SK-N-SH (cell line): ENCODE measurements at regions not wholly inside any gene's neighbourhood (a gene's known extent, or its start where the extent isn't known, plus 50 kb on each side); places are given as distances from the start of the nearest gene placed in this dataset.

Experiments
- CTCF ChIA-PET: fragments of 300-600, 350-600 bp; formaldehyde crosslinking; extraction: SDS; loops from one replicate; lab custom pipeline; 2021; lab: Yijun Ruan, JAX
- POLR2A ChIA-PET: fragments of 350-600 bp; sonication (Branson Sonifier 250); formaldehyde crosslinking; extraction: SDS; loops from one replicate; lab custom pipeline; 2020; ENCODE audit warnings: antibody characterized with exemption, inconsistent platforms; lab: Yijun Ruan, JAX
- DNase-seq: peaks from one replicate; pipeline ENCODE4 v3.0.0; 2012
- H2AFZ ChIP-seq: fragments of 200-600 bp; sonication (generic); 2 replicates; pipeline ENCODE4 v1.8.1; 2016; ENCODE audit warnings: antibody characterized with exemption, mild to moderate bottlenecking, low read depth
- H3F3A ChIP-seq: fragments of 200-600 bp; sonication (generic); replicated peaks from 2 replicates; pipeline ENCODE3; 2016; ENCODE audit warnings: antibody characterized with exemption, mild to moderate bottlenecking; ENCODE audit not compliant: insufficient read depth
- H3K27ac ChIP-seq, 2 experiments: fragments of 200-500 bp in 1 of 2; fragments of 200-600 bp in 1 of 2; sonication (Bioruptor generic) in 1 of 2; sonication (generic), shearing (Covaris generic) in 1 of 2; 2 replicates each; pipeline versions ENCODE4 v1.5.1 to v1.6.1; 2014 to 2016; ENCODE audit warnings: low read depth in 2 of 2, inconsistent platforms in 1 of 2, low read length in 1 of 2, mild to moderate bottlenecking in 1 of 2, mixed read lengths in 1 of 2
- H3K27me3 ChIP-seq: fragments of 200-600 bp; sonication (generic), shearing (Covaris generic); 2 replicates; pipeline ENCODE4 v1.6.1; 2016; ENCODE audit warnings: mixed run types; ENCODE audit not compliant: insufficient read depth
- H3K36me3 ChIP-seq, 2 experiments: fragments of 200-500 bp in 1 of 2; fragments of 200-600 bp in 1 of 2; sonication (Bioruptor generic) in 1 of 2; sonication (generic) in 1 of 2; replicated peaks in 1 of 2; 2 replicates each; pipeline versions ENCODE3 to v1.5.1; 2014 to 2016; ENCODE audit warnings: low read length in 1 of 2, mild to moderate bottlenecking in 1 of 2; ENCODE audit not compliant: insufficient read depth in 2 of 2, control insufficient read depth in 1 of 2
- H3K4me1 ChIP-seq, 2 experiments: fragments of 200-500 bp in 1 of 2; fragments of 200-600 bp in 1 of 2; sonication (Bioruptor generic) in 1 of 2; sonication (generic), shearing (Covaris generic) in 1 of 2; 2 replicates each; pipeline versions ENCODE4 v1.5.1 to v1.6.1; 2014 to 2016; ENCODE audit warnings: low read depth in 1 of 2, low read length in 1 of 2, mixed run types in 1 of 2; ENCODE audit not compliant: insufficient read depth in 2 of 2, control insufficient read depth in 1 of 2
- H3K4me2 ChIP-seq: fragments of 200-600 bp; sonication (generic), shearing (Covaris generic); 2 replicates; pipeline ENCODE4 v1.6.1; 2017; ENCODE audit warnings: mixed run types
- H3K4me3 ChIP-seq, 2 experiments: fragments of 200-500 bp in 1 of 2; fragments of 200-600 bp in 1 of 2; sonication (Bioruptor generic) in 1 of 2; sonication (generic), shearing (Covaris generic) in 1 of 2; 2 replicates each; pipeline versions ENCODE4 v1.5.1 to v1.8.1; 2014 to 2016; ENCODE audit warnings: low read depth in 2 of 2, inconsistent platforms in 1 of 2, low read length in 1 of 2, mild to moderate bottlenecking in 1 of 2, mixed read lengths in 1 of 2, moderate library complexity in 1 of 2
- H3K79me2 ChIP-seq: fragments of 200-600 bp; sonication (generic); 2 replicates; pipeline ENCODE4 v1.8.1; 2017; ENCODE audit warnings: mild to moderate bottlenecking; ENCODE audit not compliant: insufficient read depth
- H3K9ac ChIP-seq: fragments of 200-600 bp; sonication (generic); 2 replicates; pipeline ENCODE4 v1.6.1; 2017; ENCODE audit warnings: mixed run types
- H3K9me2 ChIP-seq: fragments of 200-600 bp; sonication (generic); 2 replicates; pipeline ENCODE4 v1.6.1; 2017; ENCODE audit warnings: mixed run types
- H3K9me3 ChIP-seq: fragments of 200-600 bp; sonication (generic); 2 replicates; pipeline ENCODE4 v1.6.1; 2017; ENCODE audit warnings: mixed run types, mild to moderate bottlenecking, moderate library complexity
- H4K20me1 ChIP-seq: fragments of 200-600 bp; sonication (generic); 2 replicates; pipeline ENCODE4 v1.6.1; 2017; ENCODE audit warnings: mild to moderate bottlenecking, mixed run types; ENCODE audit not compliant: insufficient read depth
- EZH2phosphoT487 ChIP-seq: fragments of 200-600 bp; sonication (generic); IDR thresholded peaks from 2 replicates; pipeline ENCODE4 v1.6.1; 2017; ENCODE audit warnings: low read depth, mixed run types, mild to moderate bottlenecking, antibody characterized with exemption, moderate library complexity, borderline replicate concordance
- FOXJ3 ChIP-seq: sonication (generic); formaldehyde crosslinking; IDR thresholded peaks from 2 replicates; pipeline ENCODE4 v1.5.1; 2020; ENCODE audit warnings: mild to moderate bottlenecking, missing genetic modification reagents
- MEF2A ChIP-seq: IDR thresholded peaks from 2 replicates; pipeline ENCODE4 v1.4.0; 2012; ENCODE audit warnings: low read depth, borderline replicate concordance
- MXI1 ChIP-seq: IDR thresholded peaks from 2 replicates; pipeline ENCODE4 v1.6.1; 2012; ENCODE audit warnings: mild to moderate bottlenecking, low read depth, low read length, improper control_type of control experiment
- NFIC ChIP-seq: IDR thresholded peaks from 2 replicates; pipeline ENCODE4 v1.4.0; 2012; ENCODE audit warnings: borderline replicate concordance
- NRF1 ChIP-seq: IDR thresholded peaks from 2 replicates; pipeline ENCODE4 v1.6.1; 2012; ENCODE audit warnings: low read depth, mild to moderate bottlenecking, low read length
- RAD21 ChIP-seq: IDR thresholded peaks from 2 replicates; pipeline ENCODE4 v1.6.1; 2012; ENCODE audit warnings: mild to moderate bottlenecking, low read length
- RFX5 ChIP-seq: IDR thresholded peaks from 2 replicates; pipeline ENCODE4 v1.6.1; 2012; ENCODE audit warnings: mild to moderate bottlenecking, improper control_type of control experiment, low read length
- TAF1 ChIP-seq: IDR thresholded peaks from 2 replicates; pipeline ENCODE4 v1.6.1; 2012; ENCODE audit warnings: low read depth, mild to moderate bottlenecking, low read length, moderate library complexity, borderline replicate concordance
- TCF12 ChIP-seq: IDR thresholded peaks from 2 replicates; pipeline ENCODE4 v1.4.0; 2012
- WGBS: methylation state at CpG from one replicate; pipeline ENCODE4 v1.1.6; 2017; ENCODE audit warnings: low lambda C conversion rate; 5-methylcytosine and 5-hydroxymethylcytosine counted together
- TF ChIP-seq, protein P1 (sequence below): IDR thresholded peaks from 2 replicates; pipeline ENCODE4; 2012
- TF ChIP-seq, protein P2 (sequence below): IDR thresholded peaks from 2 replicates; pipeline ENCODE4 v1.4.0; 2012; ENCODE audit warnings: low read depth, borderline replicate concordance
- TF ChIP-seq, protein P3 (sequence below): IDR thresholded peaks from 2 replicates; pipeline ENCODE4 v1.4.0; 2012; ENCODE audit warnings: low read depth, borderline replicate concordance

- POLR2A ChIA-PET: no interaction called here
- no peaks in the 10 kb centered on the region for H3K27me3 ChIP-seq
- H3K27ac ChIP-seq: no peak overlapping the region
- CTCF ChIA-PET: no interaction called here
- H3K9me2 ChIP-seq: no peaks in the 10 kb centered on the region
- H3K9me3 ChIP-seq: no peaks in the 10 kb centered on the region
- no peak for TF ChIP-seq TCF12
- no peak for TF ChIP-seq TAF1
- TF ChIP-seq, protein P1, sequence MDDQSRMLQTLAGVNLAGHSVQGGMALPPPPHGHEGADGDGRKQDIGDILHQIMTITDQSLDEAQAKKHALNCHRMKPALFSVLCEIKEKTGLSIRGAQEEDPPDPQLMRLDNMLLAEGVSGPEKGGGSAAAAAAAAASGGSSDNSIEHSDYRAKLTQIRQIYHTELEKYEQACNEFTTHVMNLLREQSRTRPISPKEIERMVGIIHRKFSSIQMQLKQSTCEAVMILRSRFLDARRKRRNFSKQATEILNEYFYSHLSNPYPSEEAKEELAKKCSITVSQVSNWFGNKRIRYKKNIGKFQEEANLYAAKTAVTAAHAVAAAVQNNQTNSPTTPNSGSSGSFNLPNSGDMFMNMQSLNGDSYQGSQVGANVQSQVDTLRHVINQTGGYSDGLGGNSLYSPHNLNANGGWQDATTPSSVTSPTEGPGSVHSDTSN: no peak
- no peak for TF ChIP-seq EZH2phosphoT487
- TF ChIP-seq RAD21: no peak
- H3K9ac ChIP-seq: no peak overlapping the region
- no peak overlapping the region for H3K4me3 ChIP-seq
- no peak for DNase-seq
- no peak overlapping the region for H3K4me2 ChIP-seq
- no peaks in the 10 kb centered on the region for H4K20me1 ChIP-seq
- no peak overlapping the region for H2AFZ ChIP-seq
- 29% methylated on average over 3 of the region's 7 CpGs for WGBS
- no peaks in the 10 kb centered on the region for H3K79me2 ChIP-seq
- H3F3A ChIP-seq: no peaks in the 10 kb centered on the region
- no peaks in the 10 kb centered on the region for H3K4me1 ChIP-seq
- H3K36me3 ChIP-seq: no peaks in the 10 kb centered on the region
Observed at GRCh38 chr3:154875142-154875541, 205.0 kb upstream of the MME start.

GRCh38 chr3:154872696-154873095 lies 207.4 kb upstream of the MME start:
- Histone ChIP-seq H3K4me1 (no peaks in the 10 kb centered on the region), H3K9me2 (no peaks in the 10 kb centered on the region), H3K9ac (no peak overlapping the region), H3K27me3 (no peaks in the 10 kb centered on the region), H3K79me2 (no peaks in the 10 kb centered on the region), H4K20me1 (no peaks in the 10 kb centered on the region), H3F3A (no peaks in the 10 kb centered on the region), H3K36me3 (no peaks in the 10 kb centered on the region), H3K9me3 (no peaks in the 10 kb centered on the region), H3K27ac (no peak overlapping the region), H2AFZ (no peak overlapping the region), H3K4me2 (no peak overlapping the region), H3K4me3 (no peak overlapping the region)
- ChIA-PET POLR2A (no interaction called here), CTCF (interaction anchor here (1.0 kb wide), 1 partner anchor 21 kb away, joined by 3 read pairs; no protein-coding TSS in a partner anchor)
- TF ChIP-seq, protein P2, sequence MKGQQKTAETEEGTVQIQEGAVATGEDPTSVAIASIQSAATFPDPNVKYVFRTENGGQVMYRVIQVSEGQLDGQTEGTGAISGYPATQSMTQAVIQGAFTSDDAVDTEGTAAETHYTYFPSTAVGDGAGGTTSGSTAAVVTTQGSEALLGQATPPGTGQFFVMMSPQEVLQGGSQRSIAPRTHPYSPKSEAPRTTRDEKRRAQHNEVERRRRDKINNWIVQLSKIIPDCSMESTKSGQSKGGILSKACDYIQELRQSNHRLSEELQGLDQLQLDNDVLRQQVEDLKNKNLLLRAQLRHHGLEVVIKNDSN: no peak
- no peak for TF ChIP-seq FOXJ3 (CRISPR knock-in tag)
- TF ChIP-seq NRF1: no peak
- TF ChIP-seq TAF1: no peak
- TF ChIP-seq TCF12: no peak
- no peak for TF ChIP-seq RAD21
- TF ChIP-seq NFIC: no peak
- no peak for TF ChIP-seq RFX5
- TF ChIP-seq, protein P3, sequence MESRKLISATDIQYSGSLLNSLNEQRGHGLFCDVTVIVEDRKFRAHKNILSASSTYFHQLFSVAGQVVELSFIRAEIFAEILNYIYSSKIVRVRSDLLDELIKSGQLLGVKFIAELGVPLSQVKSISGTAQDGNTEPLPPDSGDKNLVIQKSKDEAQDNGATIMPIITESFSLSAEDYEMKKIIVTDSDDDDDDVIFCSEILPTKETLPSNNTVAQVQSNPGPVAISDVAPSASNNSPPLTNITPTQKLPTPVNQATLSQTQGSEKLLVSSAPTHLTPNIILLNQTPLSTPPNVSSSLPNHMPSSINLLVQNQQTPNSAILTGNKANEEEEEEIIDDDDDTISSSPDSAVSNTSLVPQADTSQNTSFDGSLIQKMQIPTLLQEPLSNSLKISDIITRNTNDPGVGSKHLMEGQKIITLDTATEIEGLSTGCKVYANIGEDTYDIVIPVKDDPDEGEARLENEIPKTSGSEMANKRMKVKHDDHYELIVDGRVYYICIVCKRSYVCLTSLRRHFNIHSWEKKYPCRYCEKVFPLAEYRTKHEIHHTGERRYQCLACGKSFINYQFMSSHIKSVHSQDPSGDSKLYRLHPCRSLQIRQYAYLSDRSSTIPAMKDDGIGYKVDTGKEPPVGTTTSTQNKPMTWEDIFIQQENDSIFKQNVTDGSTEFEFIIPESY: no peak
- no peak for TF ChIP-seq MEF2A
- TF ChIP-seq MXI1: no peak
- WGBS: 41% methylated on average over 2 of the region's 2 CpGs
- DNase-seq: no peak
